ENCODE measurements at regions not wholly inside any gene's neighbourhood (a gene's known extent, or its start where the extent isn't known, plus 50 kb on each side); places are given as distances from the start of the nearest gene placed in this dataset.

GRCh38 chr17:70897446-70897845 is 728.1 kb downstream of the KCNJ2 start:
- no peak for TF ChIP-seq CTCF (IDR thresholded peaks at IDR 0.05; ENCODE audit: low read depth, low read length, missing control alignments)
- no peak overlapping the region for H3K4me3 ChIP-seq (ENCODE audit: low read depth, low read length)
- in situ Hi-C loops (cut with HindIII; ENCODE audit: low sequenced_read_pairs), result no loop called here
- no peak for DNase-seq (ENCODE audit: low read depth)

GRCh38 chr17:70901870-70902269 is 732.5 kb downstream of the KCNJ2 start:
- TF ChIP-seq CTCF (IDR thresholded peaks at IDR 0.05; ENCODE audit: low read depth, low read length, missing control alignments), result no peak
- in situ Hi-C loops (cut with HindIII; ENCODE audit: low sequenced_read_pairs), result no loop called here
- no peak overlapping the region for H3K4me3 ChIP-seq (ENCODE audit: low read depth, low read length)
- no peak for DNase-seq (ENCODE audit: low read depth)

- H3K4me3 ChIP-seq (ENCODE audit: low read depth, low read length), result no peak overlapping the region
- no peak for TF ChIP-seq CTCF (IDR thresholded peaks at IDR 0.05; ENCODE audit: low read depth, low read length, missing control alignments)
- in situ Hi-C loops (cut with HindIII; ENCODE audit: low sequenced_read_pairs), result no loop called here
- DNase-seq (ENCODE audit: low read depth), result peak; percentile 99
These were observed 736.5 kb downstream of the KCNJ2 start for GRCh38 chr17:70905796-70906195.

- in situ Hi-C loops (cut with HindIII; ENCODE audit: low sequenced_read_pairs), result no loop called here
These were observed 737.5 kb downstream of the KCNJ2 start for GRCh38 chr17:70906808-70907207.

GRCh38 chr17:70912716-70913485 is 743.6 kb downstream of the KCNJ2 start:
- DNase-seq (ENCODE audit: low read depth), result peak; percentile 22
- TF ChIP-seq CTCF (IDR thresholded peaks at IDR 0.05; ENCODE audit: low read depth, low read length, missing control alignments), result no peak
- no peak overlapping the region for H3K4me3 ChIP-seq (ENCODE audit: low read depth, low read length)
- in situ Hi-C loops (cut with HindIII; ENCODE audit: low sequenced_read_pairs), result no loop called here

More at GRCh38 chr17:70906808-70907207, 737.5 kb downstream of the KCNJ2 start:
- no peak for TF ChIP-seq CTCF (IDR thresholded peaks at IDR 0.05; ENCODE audit: low read depth, low read length, missing control alignments)
- H3K4me3 ChIP-seq (ENCODE audit: low read depth, low read length), result no peak overlapping the region
- DNase-seq (ENCODE audit: low read depth), result peak; percentile 24

- no peak for TF ChIP-seq CTCF (IDR thresholded peaks at IDR 0.05; ENCODE audit: low read depth, low read length, missing control alignments)
- no peak overlapping the region for H3K4me3 ChIP-seq (ENCODE audit: low read depth, low read length)
- no peak for DNase-seq (ENCODE audit: low read depth)
- in situ Hi-C loops (cut with HindIII; ENCODE audit: low sequenced_read_pairs), result no loop called here
These were observed 747.1 kb downstream of the KCNJ2 start for GRCh38 chr17:70916469-70916868.

Data from astrocyte of the cerebellum (primary cell).